ENCODE measurements at regions not wholly inside any gene's neighbourhood (a gene's known extent, or its start where the extent isn't known, plus 50 kb on each side); places are given as distances from the start of the nearest gene placed in this dataset.

DNA sequence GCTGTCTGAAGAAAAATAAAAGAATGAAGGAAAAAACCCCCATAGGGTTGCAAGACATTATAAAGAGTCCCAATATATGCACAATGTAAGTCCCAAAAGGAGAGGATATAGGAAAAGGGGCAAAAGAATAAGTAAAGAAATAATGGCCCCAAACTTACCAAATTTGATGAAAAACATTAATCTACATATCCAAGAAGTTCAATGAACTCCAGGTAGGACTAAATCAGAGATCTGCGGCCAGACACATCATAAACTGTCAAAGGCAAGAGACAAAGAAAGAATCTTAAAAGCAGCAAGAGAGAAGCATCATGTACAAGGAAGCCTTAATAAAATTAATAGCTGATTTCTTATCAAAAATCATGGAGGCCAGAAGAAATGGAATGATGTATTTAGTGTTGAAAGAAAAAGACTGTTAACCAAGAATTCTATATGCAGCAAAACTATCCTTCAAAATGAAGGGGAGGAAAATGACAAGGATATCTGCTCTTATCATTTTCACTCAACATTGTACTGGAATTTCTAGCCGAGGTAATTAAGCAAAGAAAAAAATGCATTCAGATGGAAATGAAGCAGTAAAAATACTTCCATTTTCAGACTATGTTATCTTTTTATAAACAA is 95.7 kb upstream of the GLI3 start:
- TF ChIP-seq, protein P1, sequence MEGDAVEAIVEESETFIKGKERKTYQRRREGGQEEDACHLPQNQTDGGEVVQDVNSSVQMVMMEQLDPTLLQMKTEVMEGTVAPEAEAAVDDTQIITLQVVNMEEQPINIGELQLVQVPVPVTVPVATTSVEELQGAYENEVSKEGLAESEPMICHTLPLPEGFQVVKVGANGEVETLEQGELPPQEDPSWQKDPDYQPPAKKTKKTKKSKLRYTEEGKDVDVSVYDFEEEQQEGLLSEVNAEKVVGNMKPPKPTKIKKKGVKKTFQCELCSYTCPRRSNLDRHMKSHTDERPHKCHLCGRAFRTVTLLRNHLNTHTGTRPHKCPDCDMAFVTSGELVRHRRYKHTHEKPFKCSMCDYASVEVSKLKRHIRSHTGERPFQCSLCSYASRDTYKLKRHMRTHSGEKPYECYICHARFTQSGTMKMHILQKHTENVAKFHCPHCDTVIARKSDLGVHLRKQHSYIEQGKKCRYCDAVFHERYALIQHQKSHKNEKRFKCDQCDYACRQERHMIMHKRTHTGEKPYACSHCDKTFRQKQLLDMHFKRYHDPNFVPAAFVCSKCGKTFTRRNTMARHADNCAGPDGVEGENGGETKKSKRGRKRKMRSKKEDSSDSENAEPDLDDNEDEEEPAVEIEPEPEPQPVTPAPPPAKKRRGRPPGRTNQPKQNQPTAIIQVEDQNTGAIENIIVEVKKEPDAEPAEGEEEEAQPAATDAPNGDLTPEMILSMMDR (IDR thresholded peaks at IDR 0.05; ENCODE audit: insufficient read depth, low read length, poor library complexity, severe bottlenecking): no peak
- no peak for TF ChIP-seq EZH2phosphoT487 (conservative IDR thresholded peaks at IDR 0.05; ENCODE audit: low read length)

Data from SU-DHL-6 (cell line).